ENCODE measurements at regions not wholly inside any gene's neighbourhood (a gene's known extent, or its start where the extent isn't known, plus 50 kb on each side); places are given as distances from the start of the nearest gene placed in this dataset.

DNA sequence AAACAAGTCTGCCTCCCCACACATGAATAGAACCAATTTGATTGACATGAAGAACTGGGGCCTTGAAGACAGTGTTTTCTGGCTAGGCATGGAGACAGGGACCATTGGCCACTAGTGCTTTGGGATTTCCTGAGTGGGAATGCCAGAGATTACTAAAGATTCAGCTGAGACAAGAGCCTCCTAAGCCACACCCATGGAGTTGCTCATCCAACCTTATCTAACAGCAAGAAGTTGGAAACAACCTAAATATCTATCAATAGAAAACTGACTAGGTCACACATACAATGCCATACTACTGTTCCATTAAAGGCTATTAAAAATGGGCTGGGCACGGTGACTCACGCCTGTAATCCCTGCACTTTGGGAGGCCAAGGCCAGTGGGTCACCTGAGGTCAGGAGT lies 184.1 kb downstream of the ZBTB18 start:
- TF ChIP-seq CTCF (IDR thresholded peaks at IDR 0.05) (no peak), POLR2A (IDR thresholded peaks at IDR 0.05) (no peak)

Measured in ovary (tissue), 3 donors.